Activated naive CD8-positive, alpha-beta T cell treated with anti-CD3 and anti-CD28 coated beads, Interleukin-2, amount 50 U/mL, for 24 hours (primary cell): ENCODE measurements at regions not wholly inside any gene's neighbourhood (a gene's known extent, or its start where the extent isn't known, plus 50 kb on each side); places are given as distances from the start of the nearest gene placed in this dataset.

Source experiments
- ATAC-seq: fragments of 150-1000 bp; cut with Tn5 transposase; one replicate; pipeline ENCODE4 v1.10.0; 2021
- DNase-seq: peaks from one replicate; pipeline ENCODE4 v3.0.0; 2021
- H3K27ac Mint-ChIP-seq: one replicate; pipeline ENCODE4 v1.8.0; 2021; ENCODE audit warnings: mild to moderate bottlenecking, mixed read lengths
- H3K27me3 Mint-ChIP-seq: one replicate; pipeline ENCODE4 v1.8.0; 2021; ENCODE audit warnings: mixed read lengths
- H3K36me3 Mint-ChIP-seq: one replicate; pipeline ENCODE4 v1.8.0; 2021; ENCODE audit warnings: low read depth, mixed read lengths
- H3K4me1 Mint-ChIP-seq: one replicate; pipeline ENCODE4 v1.8.0; 2021; ENCODE audit warnings: mixed read lengths
- H3K4me3 Mint-ChIP-seq: one replicate; pipeline ENCODE4 v1.8.0; 2021; ENCODE audit warnings: mild to moderate bottlenecking, moderate library complexity, mixed read lengths
- H3K9me3 Mint-ChIP-seq: one replicate; pipeline ENCODE4 v1.8.0; 2021; ENCODE audit warnings: mixed read lengths

- ATAC-seq (peak; percentile 31), DNase-seq (no peak)
- Mint-ChIP-seq H3K27ac (peak overlapping the region; percentile 28), H3K9me3 (no peaks in the 10 kb centered on the region), H3K27me3 (no peaks in the 10 kb centered on the region), H3K4me1 (peaks cover 59% of the 10 kb centered on the region), H3K4me3 (peak overlapping the region; percentile 55), H3K36me3 (no peaks in the 10 kb centered on the region)
These were observed 50.3 kb downstream of the UTRN start for GRCh38 chr6:144335311-144335861.

DNA sequence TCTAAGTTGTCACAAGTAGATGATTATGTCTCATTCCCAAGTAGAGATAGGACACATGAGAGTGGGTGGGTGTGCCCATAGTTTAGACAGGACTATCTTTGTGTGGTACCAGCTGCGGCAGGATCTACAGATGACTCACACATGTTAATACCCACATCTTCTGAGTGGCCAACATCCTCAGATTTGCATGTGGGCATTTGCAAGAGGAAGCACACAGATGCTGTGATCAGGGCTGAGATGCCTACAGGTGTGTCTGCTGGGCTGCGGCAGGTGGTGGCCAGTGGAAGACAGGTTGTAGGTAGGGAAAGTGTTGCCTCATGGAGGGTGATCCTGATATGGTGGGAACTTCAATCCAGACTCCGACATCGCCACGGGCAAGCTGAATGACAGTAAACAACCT, 50.8 kb downstream of the UTRN start:
- no peaks in the 10 kb centered on the region for H3K9me3 Mint-ChIP-seq
- H3K36me3 Mint-ChIP-seq = no peaks in the 10 kb centered on the region
- H3K4me1 Mint-ChIP-seq = peaks cover 63% of the 10 kb centered on the region
- peak; percentile 32 for DNase-seq
- peak overlapping the region; percentile 28 for H3K27ac Mint-ChIP-seq
- no peaks in the 10 kb centered on the region for H3K27me3 Mint-ChIP-seq
- H3K4me3 Mint-ChIP-seq = peak overlapping the region; percentile 55
- ATAC-seq = peak; percentile 81

DNA sequence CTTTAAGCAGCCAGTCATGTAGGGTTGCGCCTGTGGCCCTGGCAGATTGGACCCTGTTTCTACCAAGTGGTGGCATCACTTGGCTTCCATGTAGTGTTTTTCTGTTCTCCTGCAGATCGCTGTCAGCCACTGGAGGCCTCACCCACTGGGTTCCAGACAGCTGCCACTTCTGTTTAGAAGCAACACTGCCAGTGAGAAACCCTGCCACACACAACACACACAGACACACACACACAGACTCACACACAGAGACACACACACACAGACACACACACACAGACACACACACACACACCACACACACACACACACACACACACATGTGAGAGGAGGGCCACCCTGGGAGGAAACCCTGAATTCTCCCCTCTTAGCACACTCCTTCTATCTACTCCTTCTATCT, 51.8 kb downstream of the UTRN start:
- Mint-ChIP-seq H3K27me3 (no peaks in the 10 kb centered on the region), H3K27ac (peak overlapping the region; percentile 12), H3K9me3 (no peaks in the 10 kb centered on the region), H3K4me1 (peaks cover 73% of the 10 kb centered on the region), H3K4me3 (no peak overlapping the region), H3K36me3 (no peaks in the 10 kb centered on the region)
- DNase-seq (no peak), ATAC-seq (no peak)

DNA sequence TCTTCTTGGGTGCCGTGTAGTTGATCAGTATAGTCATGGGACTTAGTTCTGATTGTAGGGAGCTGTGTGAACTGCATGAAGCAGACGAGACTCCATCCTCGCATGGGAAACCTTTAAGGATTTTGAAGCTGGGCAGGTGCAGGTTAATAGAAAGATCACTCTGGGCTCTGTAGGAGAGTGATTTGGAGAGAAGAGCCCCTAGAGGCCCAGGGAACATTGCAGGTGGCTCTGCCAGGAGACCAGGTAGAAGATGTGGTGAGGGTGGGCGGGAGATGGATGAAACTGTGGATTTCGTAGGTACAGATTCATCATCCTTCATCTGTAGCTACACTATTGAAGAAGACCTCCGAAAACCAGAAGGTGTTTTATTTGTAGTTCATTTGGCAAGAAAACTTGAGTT, 53.3 kb downstream of the UTRN start:
- DNase-seq (no peak), ATAC-seq (no peak)
- H3K36me3 Mint-ChIP-seq = no peaks in the 10 kb centered on the region
- H3K9me3 Mint-ChIP-seq = no peaks in the 10 kb centered on the region
- no peaks in the 10 kb centered on the region for H3K27me3 Mint-ChIP-seq
- no peak overlapping the region for H3K4me3 Mint-ChIP-seq
- peaks cover 83% of the 10 kb centered on the region for H3K4me1 Mint-ChIP-seq
- H3K27ac Mint-ChIP-seq = no peak overlapping the region

DNA sequence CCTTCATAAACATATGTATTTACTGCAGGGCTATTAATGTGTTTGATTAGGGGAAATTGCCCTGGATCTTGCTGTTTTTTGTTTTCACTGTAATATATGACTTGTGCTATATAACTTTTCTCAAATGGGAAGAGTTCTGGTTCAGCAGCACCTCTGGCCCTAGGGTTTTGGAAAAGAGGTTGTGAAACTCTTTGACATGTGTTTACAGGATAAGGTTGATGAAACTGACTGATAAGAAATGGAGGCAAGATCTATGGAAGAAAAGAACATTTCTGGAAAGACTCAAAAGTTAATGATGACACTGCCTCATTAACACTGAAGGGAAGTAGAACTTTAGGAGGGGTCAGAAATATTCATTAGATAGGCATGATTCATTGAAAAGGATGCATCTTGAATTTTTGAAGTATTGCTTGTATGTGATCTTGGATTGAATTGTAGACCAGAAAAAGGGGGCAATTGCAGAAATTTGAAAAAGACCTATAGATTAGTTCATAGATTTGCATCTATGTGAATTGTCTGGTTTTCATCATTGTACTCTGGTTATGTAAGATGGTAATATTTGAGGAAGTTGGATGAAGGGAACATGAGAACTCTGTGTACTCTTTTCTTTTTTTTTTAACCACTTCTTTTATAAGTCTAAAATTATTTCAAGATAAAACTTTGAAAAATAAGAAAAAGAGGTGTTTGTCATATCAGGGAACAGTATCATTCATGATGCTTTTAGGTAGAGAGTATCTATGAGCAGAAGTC, 54.0 kb downstream of the UTRN start:
- DNase-seq = no peak
- no peaks in the 10 kb centered on the region for H3K36me3 Mint-ChIP-seq
- no peak overlapping the region for H3K4me3 Mint-ChIP-seq
- no peaks in the 10 kb centered on the region for H3K27me3 Mint-ChIP-seq
- no peak overlapping the region for H3K27ac Mint-ChIP-seq
- H3K4me1 Mint-ChIP-seq = peaks cover 84% of the 10 kb centered on the region
- no peak for ATAC-seq
- no peaks in the 10 kb centered on the region for H3K9me3 Mint-ChIP-seq

DNA sequence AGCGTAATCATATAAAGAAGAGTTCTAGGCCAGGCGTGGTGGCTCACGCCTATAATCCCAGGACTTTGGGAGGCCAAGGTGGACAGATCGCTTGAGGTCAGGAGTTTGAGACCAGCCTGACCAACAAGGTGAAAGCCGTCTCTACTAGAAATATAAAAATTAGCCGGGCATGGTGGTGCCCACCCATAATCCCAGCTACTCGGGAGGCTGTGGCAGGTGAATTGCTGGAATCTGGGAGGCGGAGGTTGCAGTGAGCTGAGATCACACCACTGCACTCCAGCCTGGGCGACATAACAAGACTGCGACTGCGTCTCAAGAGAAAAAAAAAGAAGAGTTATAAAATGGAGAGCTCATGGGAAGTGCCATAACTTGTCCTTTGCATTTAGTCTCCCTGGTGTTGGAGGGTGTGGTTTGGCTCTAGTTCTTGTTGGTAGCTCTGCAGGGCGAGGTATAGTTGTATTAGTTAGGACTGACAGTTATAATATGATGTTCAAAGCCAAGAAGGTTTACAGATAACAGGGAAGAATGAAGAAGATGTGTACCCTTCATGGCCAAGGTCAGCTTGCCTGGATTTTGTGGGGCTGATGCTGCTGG, 54.8 kb downstream of the UTRN start:
- Mint-ChIP-seq H3K27ac (no peak overlapping the region), H3K9me3 (no peaks in the 10 kb centered on the region), H3K4me3 (no peak overlapping the region), H3K36me3 (peaks cover 2% of the 10 kb centered on the region), H3K4me1 (peaks cover 83% of the 10 kb centered on the region), H3K27me3 (no peaks in the 10 kb centered on the region)
- DNase-seq (no peak), ATAC-seq (no peak)

DNA sequence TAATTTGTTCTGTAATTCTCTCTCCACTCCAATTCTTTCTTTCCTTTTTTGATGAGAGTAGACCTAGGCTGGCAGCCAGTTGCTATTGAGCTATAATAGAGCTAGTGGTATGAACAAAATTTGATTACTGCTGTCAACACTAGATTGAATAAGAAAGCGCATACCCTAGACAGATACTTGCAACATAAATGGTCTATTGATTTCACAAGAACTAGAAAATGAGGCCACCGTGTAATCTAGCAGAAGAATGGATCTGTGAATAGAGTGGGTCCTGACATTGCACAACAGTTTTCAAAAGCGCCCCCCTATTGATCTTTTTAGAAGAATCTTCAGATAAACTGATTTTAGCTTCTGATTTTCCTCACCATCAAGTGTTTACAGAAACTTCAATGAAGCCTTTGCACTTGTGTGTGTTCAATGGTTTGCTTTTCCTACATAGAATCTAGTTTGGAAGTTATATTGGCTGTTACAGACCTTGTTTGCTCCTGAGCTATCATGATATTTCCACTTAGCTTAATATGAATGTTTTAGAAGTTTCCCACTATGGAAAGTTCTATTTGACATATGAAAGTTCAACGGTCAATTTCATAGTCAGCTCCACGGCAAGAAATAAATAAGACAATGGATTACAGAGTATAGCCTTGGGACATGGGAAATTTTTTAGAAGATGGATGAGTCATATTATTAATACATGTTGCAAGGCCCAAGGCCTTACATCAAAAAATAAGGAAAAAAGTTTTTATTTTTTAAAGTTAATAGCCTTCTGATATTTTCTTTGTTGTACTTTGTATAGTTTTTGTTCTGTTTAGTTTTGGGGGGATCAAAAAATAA, 55.6 kb downstream of the UTRN start:
- peaks cover 83% of the 10 kb centered on the region for H3K4me1 Mint-ChIP-seq
- ATAC-seq (no peak), DNase-seq (no peak)
- no peaks in the 10 kb centered on the region for H3K27me3 Mint-ChIP-seq
- peaks cover 2% of the 10 kb centered on the region for H3K36me3 Mint-ChIP-seq
- no peak overlapping the region for H3K4me3 Mint-ChIP-seq
- peak overlapping the region; percentile 6 for H3K27ac Mint-ChIP-seq
- no peaks in the 10 kb centered on the region for H3K9me3 Mint-ChIP-seq

GRCh38 chr6:144341831-144342527, 56.8 kb downstream of the UTRN start:
- Mint-ChIP-seq H3K4me3 (no peak overlapping the region), H3K36me3 (peaks cover 4% of the 10 kb centered on the region), H3K27me3 (no peaks in the 10 kb centered on the region), H3K4me1 (peaks cover 81% of the 10 kb centered on the region), H3K27ac (no peak overlapping the region), H3K9me3 (no peaks in the 10 kb centered on the region)
- DNase-seq (no peak), ATAC-seq (no peak)

DNA sequence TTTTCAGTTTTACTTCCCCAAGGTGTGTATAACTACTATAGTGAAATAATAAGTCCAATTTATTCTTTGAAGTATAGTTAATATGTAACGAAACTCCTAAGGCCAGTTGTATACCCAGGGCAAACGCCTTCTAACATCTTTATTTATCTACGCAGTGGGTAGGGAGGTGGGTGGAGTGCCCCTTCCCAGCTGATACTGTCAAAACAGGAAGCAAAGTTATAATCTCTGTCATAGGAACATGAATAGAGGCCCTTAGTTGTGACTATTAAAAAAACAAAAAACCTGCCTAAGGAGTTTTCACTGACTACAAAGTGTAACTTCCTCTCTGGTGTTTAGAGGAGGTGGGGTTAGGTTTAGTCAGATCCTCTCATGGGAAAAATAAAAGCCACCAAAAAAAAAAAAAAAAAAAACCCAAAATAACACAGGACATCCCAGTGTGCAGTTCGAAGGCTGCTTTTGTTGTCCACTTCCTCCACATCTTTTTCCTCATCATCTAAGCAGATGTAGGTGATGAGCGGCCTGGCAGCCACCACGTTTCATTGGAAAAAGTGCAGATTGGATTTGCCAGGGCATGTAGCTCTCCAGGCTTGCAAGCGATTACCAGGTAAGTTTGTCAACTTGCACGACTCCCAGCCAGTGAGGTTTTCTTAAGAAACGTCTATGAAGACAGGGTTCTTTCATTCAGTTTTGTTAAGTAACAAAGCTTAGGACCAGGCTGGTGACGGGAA, 58.7 kb downstream of the UTRN start:
- Mint-ChIP-seq H3K4me3 (peak overlapping the region; percentile 95), H3K36me3 (peaks cover 13% of the 10 kb centered on the region), H3K27ac (peak overlapping the region; percentile 99), H3K27me3 (no peaks in the 10 kb centered on the region), H3K4me1 (peaks cover 84% of the 10 kb centered on the region), H3K9me3 (peaks cover 4% of the 10 kb centered on the region)
- peak; percentile 63 for ATAC-seq
- DNase-seq = peak; percentile 37

DNA sequence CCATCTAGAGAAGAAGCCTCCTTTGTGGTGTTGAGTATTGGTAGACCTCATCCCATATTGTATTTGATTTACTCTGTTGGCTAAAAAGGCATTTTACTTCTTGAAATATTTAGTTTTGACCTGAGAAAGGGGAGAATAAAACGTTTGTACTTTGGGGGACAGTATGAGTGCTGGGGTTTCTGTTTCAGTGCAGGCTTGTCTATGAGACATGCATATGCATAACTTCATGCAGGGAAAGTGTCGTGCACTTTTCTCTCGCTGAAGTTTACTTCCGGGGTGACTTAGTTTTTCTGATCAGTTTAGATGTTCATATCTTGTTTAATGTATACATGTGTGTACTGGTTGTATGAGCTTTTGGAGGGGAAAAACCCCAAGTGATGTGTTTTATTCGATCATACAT, 59.5 kb downstream of the UTRN start:
- Mint-ChIP-seq H3K4me3 (peak overlapping the region; percentile 95), H3K4me1 (peaks cover 87% of the 10 kb centered on the region), H3K9me3 (peaks cover 4% of the 10 kb centered on the region), H3K27ac (peak overlapping the region; percentile 99), H3K27me3 (no peaks in the 10 kb centered on the region), H3K36me3 (peaks cover 13% of the 10 kb centered on the region)
- DNase-seq (no peak), ATAC-seq (peak; percentile 82)

GRCh38 chr6:144345451-144345850, 60.3 kb downstream of the UTRN start:
- ATAC-seq (no peak), DNase-seq (no peak)
- peaks cover 13% of the 10 kb centered on the region for H3K36me3 Mint-ChIP-seq
- H3K27me3 Mint-ChIP-seq = no peaks in the 10 kb centered on the region
- peak overlapping the region; percentile 95 for H3K4me3 Mint-ChIP-seq
- H3K9me3 Mint-ChIP-seq = peaks cover 4% of the 10 kb centered on the region
- peak overlapping the region; percentile 99 for H3K27ac Mint-ChIP-seq
- H3K4me1 Mint-ChIP-seq = peaks cover 89% of the 10 kb centered on the region

DNA sequence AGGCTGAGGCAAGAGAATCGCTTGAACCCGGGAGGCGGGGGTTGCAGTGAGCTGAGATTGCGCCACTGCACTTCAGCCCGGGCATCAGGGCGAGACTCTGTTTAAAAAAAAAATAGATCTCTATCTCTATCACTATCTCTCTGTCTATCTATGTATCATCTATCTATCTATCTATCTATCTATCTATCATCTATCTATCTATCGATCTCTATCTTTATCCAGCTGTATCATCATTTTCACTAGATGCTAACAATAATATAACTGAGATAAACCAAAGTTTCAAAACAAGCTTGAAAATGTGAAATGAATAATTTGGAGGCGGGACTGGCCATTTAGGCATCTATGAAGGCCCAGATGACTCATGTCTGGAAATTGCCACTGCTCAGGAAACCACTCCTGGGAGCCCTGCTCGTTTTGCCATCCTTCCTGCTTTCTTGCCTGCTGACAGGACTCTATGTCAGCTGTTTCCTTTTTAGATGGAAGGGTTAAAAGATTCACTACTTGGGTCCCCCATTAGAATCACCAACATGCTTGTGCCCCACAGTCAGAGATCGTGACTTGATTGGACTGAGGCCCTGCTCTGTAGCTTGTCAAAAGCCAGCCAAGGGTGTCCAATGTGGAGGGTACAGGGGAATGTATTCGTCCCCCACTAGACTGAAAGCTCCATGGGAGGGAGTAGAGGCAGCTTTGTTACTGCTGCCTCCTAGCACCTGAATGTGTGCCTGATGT, 61.7 kb downstream of the UTRN start:
- DNase-seq (no peak), ATAC-seq (no peak)
- H3K4me1 Mint-ChIP-seq = peaks cover 91% of the 10 kb centered on the region
- peaks cover 4% of the 10 kb centered on the region for H3K9me3 Mint-ChIP-seq
- peak overlapping the region; percentile 77 for H3K27ac Mint-ChIP-seq
- no peaks in the 10 kb centered on the region for H3K27me3 Mint-ChIP-seq
- peaks cover 13% of the 10 kb centered on the region for H3K36me3 Mint-ChIP-seq
- H3K4me3 Mint-ChIP-seq = peak overlapping the region; percentile 64

DNA sequence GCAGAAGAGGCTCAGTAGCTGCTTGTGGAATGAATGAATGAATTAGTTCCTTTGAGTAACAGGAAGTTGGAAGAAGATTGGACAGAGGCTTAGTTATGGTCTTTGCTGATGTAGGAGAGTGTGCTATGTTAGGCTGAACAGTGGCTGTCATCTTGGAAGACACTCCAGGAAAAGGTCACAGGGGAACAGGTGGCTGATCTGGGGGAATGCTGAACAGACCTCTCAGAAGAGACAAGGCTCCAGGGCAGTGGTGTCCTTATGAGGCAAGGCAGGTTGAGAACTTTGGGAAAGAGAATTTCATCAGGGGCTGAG, 62.3 kb downstream of the UTRN start:
- H3K27ac Mint-ChIP-seq = peak overlapping the region; percentile 77
- no peaks in the 10 kb centered on the region for H3K27me3 Mint-ChIP-seq
- no peak for ATAC-seq
- H3K36me3 Mint-ChIP-seq = peaks cover 13% of the 10 kb centered on the region
- peaks cover 91% of the 10 kb centered on the region for H3K4me1 Mint-ChIP-seq
- DNase-seq = no peak
- peaks cover 4% of the 10 kb centered on the region for H3K9me3 Mint-ChIP-seq
- H3K4me3 Mint-ChIP-seq = peak overlapping the region; percentile 64
